CD4-positive, alpha-beta T cell (primary cell): ENCODE measurements at regions not wholly inside any gene's neighbourhood (a gene's known extent, or its start where the extent isn't known, plus 50 kb on each side); places are given as distances from the start of the nearest gene placed in this dataset.

Experiments
- ATAC-seq: fragments of 200-7000 bp; cut with Tn5 transposase; one replicate; pipeline ENCODE4 v1.10.0; 2022; ENCODE audit warnings: mild to moderate bottlenecking; ENCODE audit not compliant: poor library complexity
- CTCF ChIA-PET: fragments of 350-600 bp; sonication (Branson Sonifier 250); formaldehyde crosslinking; loops from one replicate; lab custom pipeline; 2021; ENCODE audit warnings: antibody characterized with exemption, inconsistent platforms; lab: Charles Lee
- POLR2A ChIA-PET: fragments of 350-600 bp; sonication (Branson Sonifier 250); formaldehyde crosslinking; loops from one replicate; lab custom pipeline; 2021; ENCODE audit warnings: antibody characterized with exemption, inconsistent platforms; lab: Charles Lee
- DNase-seq, 14 experiments: peaks; one replicate each; pipeline ENCODE4 v3.0.0-alpha.2; 2013 to 2020; ENCODE audit warnings: mixed read lengths in 2 of 14
- H3K27ac ChIP-seq, 2 donors: one replicate each; pipeline versions ENCODE4 v1.5.1 to v1.7.0; 2013; ENCODE audit warnings: low read length in 2 of 2, low read depth in 1 of 2, mild to moderate bottlenecking in 1 of 2
- H3K27me3 ChIP-seq, 2 experiments: 1 replicate in 1 of 2; 2 replicates in 1 of 2; pipeline versions ENCODE4 v1.6.1 to v1.7.0; 2013; ENCODE audit warnings: low read length in 2 of 2, control low read depth in 1 of 2, mild to moderate bottlenecking in 1 of 2, moderate library complexity in 1 of 2; ENCODE audit not compliant: insufficient read depth in 2 of 2, control insufficient read depth in 1 of 2
- H3K36me3 ChIP-seq: one replicate; pipeline ENCODE4 v1.6.1; 2013; ENCODE audit warnings: low read length, control low read depth; ENCODE audit not compliant: insufficient read depth
- H3K4me1 ChIP-seq: one replicate; pipeline ENCODE4 v1.6.1; 2013; ENCODE audit warnings: low read length, control low read depth; ENCODE audit not compliant: insufficient read depth
- H3K4me3 ChIP-seq: one replicate; pipeline ENCODE4 v1.5.1; 2013; ENCODE audit warnings: mild to moderate bottlenecking, low read length, moderate library complexity
- H3K9me3 ChIP-seq, 2 experiments: 1 replicate in 1 of 2; 2 replicates in 1 of 2; pipeline versions ENCODE4 v1.6.1 to v1.7.0; 2013; ENCODE audit warnings: low read length in 2 of 2, mild to moderate bottlenecking in 2 of 2, control low read depth in 1 of 2, moderate library complexity in 1 of 2; ENCODE audit not compliant: control insufficient read depth in 1 of 2, insufficient read depth in 1 of 2
- H3K27ac Mint-ChIP-seq: one replicate; pipeline ENCODE4 v1.8.0; 2020; ENCODE audit warnings: mixed read lengths
- H3K27me3 Mint-ChIP-seq: one replicate; pipeline ENCODE4 v1.8.0; 2021; ENCODE audit warnings: mixed read lengths
- H3K36me3 Mint-ChIP-seq: one replicate; pipeline ENCODE4 v1.8.0; 2021; ENCODE audit warnings: low read depth, mixed read lengths
- H3K4me1 Mint-ChIP-seq: one replicate; pipeline ENCODE4 v1.8.0; 2021; ENCODE audit warnings: low read depth, mixed read lengths
- H3K4me3 Mint-ChIP-seq: one replicate; pipeline ENCODE4 v1.8.0; 2020; ENCODE audit warnings: mild to moderate bottlenecking, mixed read lengths
- H3K9me3 Mint-ChIP-seq: one replicate; pipeline ENCODE4 v1.8.0; 2020; ENCODE audit warnings: mixed read lengths
- intact Hi-C, 2 experiments: fragments of 100-400 bp; cut with DNase I in 1 of 2; cut with micrococcal nuclease in 1 of 2; formaldehyde crosslinking; loops; one replicate each; pipeline versions ENCODE4 v1.15.1 to v1.9.0; 2023 to 2025; cut with DNase I, micrococcal nuclease
- TF ChIP-seq, protein P1 (sequence below): fragments of 200-600 bp; IDR thresholded peaks from one replicate; pipeline ENCODE4 v1.8.0; 2022; ENCODE audit warnings: antibody characterized with exemption, mild to moderate bottlenecking

DNA sequence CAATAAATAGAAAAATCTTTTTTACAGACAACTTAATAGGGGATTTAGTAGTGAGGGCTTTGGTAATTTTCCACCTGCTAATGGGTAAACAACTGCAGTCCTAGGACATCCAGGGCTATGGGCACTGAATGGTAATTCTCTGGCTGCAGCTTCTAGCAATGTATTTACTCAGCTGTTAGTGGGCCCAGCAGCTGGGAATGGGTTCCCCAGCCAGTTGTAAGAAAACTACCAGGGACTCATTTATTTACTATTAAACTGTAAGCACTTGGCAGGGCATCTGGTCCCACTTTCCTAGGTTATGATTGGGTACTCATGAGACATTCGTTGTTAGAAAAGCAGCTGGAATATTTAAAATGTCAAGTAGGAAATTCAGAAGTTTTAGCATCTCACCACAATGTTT lies 363.8 kb upstream of the TRIB2 start:
- Mint-ChIP-seq H3K9me3 (no peaks in the 10 kb centered on the region), H3K27ac (no peak overlapping the region), H3K4me3 (no peak overlapping the region), H3K4me1 (no peaks in the 10 kb centered on the region), H3K27me3 (no peaks in the 10 kb centered on the region), H3K36me3 (no peaks in the 10 kb centered on the region)
- DNase-seq (no peak), ATAC-seq (no peak)
- Histone ChIP-seq H3K4me3 (no peak overlapping the region), H3K4me1 (no peaks in the 10 kb centered on the region), H3K27me3 (no peaks in the 10 kb centered on the region), H3K36me3 (no peaks in the 10 kb centered on the region), H3K9me3 (no peaks in the 10 kb centered on the region), H3K27ac (no peak overlapping the region)
- ChIA-PET CTCF (no interaction called here), POLR2A (no interaction called here)
- TF ChIP-seq, protein P1, sequence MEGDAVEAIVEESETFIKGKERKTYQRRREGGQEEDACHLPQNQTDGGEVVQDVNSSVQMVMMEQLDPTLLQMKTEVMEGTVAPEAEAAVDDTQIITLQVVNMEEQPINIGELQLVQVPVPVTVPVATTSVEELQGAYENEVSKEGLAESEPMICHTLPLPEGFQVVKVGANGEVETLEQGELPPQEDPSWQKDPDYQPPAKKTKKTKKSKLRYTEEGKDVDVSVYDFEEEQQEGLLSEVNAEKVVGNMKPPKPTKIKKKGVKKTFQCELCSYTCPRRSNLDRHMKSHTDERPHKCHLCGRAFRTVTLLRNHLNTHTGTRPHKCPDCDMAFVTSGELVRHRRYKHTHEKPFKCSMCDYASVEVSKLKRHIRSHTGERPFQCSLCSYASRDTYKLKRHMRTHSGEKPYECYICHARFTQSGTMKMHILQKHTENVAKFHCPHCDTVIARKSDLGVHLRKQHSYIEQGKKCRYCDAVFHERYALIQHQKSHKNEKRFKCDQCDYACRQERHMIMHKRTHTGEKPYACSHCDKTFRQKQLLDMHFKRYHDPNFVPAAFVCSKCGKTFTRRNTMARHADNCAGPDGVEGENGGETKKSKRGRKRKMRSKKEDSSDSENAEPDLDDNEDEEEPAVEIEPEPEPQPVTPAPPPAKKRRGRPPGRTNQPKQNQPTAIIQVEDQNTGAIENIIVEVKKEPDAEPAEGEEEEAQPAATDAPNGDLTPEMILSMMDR, result no peak
- intact Hi-C loops, result no loop called here

DNA sequence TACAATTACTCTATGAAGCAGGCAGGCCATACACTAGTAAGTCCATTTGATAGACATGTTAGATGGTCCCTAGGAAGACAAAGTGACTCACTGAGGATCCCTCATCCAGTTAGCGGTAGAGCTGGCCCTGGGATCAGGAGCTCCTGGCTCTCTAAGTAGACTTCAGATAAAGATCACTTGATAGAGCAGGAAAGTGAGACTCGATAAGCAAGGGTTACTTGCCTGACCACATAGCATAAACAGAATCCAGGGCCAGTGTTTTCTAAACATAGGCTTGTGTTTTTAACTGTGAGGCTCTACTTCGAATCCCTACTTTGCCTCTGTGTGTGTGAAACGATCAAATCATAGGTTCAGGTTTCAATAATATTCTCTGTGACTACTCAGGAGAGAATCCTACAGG lies 355.2 kb upstream of the TRIB2 start:
- Mint-ChIP-seq H3K4me1 (no peaks in the 10 kb centered on the region), H3K27me3 (no peaks in the 10 kb centered on the region), H3K9me3 (peaks cover 4% of the 10 kb centered on the region), H3K36me3 (no peaks in the 10 kb centered on the region), H3K4me3 (no peak overlapping the region), H3K27ac (no peak overlapping the region)
- H3K27ac ChIP-seq, result no peak overlapping the region
- intact Hi-C loops, result no loop called here
- no peak for ATAC-seq
- no peaks in the 10 kb centered on the region for H3K9me3 ChIP-seq
- H3K4me3 ChIP-seq, result no peak overlapping the region
- TF ChIP-seq, protein P1, result no peak
- H3K36me3 ChIP-seq, result no peaks in the 10 kb centered on the region
- no peaks in the 10 kb centered on the region for H3K4me1 ChIP-seq
- DNase-seq, result no peak
- POLR2A ChIA-PET, result no interaction called here
- H3K27me3 ChIP-seq, result no peaks in the 10 kb centered on the region
- CTCF ChIA-PET, result no interaction called here

DNA sequence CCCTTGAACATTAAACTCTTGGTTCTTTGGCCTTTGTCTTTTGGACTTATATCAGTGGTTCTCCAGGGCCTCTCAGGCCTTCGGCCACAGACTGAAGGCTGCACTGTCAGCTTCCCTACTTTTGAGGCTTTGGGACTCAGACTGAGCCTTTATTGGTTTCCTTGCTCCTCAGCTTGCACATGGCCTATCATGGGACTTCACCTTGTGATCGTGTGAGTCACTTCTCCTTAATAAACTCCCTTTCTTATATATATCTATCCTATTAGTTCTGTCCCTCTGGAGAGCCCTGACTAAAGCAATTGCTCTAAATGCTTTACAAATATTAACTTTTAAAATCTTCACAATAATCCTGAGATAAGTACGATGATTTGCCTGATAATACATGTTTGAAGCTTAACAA lies 353.6 kb upstream of the TRIB2 start:
- Histone ChIP-seq H3K36me3 (no peaks in the 10 kb centered on the region), H3K9me3 (no peaks in the 10 kb centered on the region), H3K4me1 (no peaks in the 10 kb centered on the region), H3K4me3 (no peak overlapping the region), H3K27ac (no peak overlapping the region), H3K27me3 (no peaks in the 10 kb centered on the region)
- intact Hi-C loops, result no loop called here
- Mint-ChIP-seq H3K27ac (no peak overlapping the region), H3K9me3 (peaks cover 6% of the 10 kb centered on the region), H3K27me3 (no peaks in the 10 kb centered on the region), H3K36me3 (no peaks in the 10 kb centered on the region), H3K4me3 (no peak overlapping the region), H3K4me1 (no peaks in the 10 kb centered on the region)
- DNase-seq, result no peak
- ChIA-PET CTCF (no interaction called here), POLR2A (no interaction called here)
- no peak for ATAC-seq
- TF ChIP-seq, protein P1, result no peak
